NCI-H1930 (cell line): ENCODE measurements at regions not wholly inside any gene's neighbourhood (a gene's known extent, or its start where the extent isn't known, plus 50 kb on each side); places are given as distances from the start of the nearest gene placed in this dataset.

Experiments
- DNase-seq, 2 experiments: peaks; one replicate each; lab custom pipeline; 2025; lab: John Stamatoyannopoulos, UW

DNA sequence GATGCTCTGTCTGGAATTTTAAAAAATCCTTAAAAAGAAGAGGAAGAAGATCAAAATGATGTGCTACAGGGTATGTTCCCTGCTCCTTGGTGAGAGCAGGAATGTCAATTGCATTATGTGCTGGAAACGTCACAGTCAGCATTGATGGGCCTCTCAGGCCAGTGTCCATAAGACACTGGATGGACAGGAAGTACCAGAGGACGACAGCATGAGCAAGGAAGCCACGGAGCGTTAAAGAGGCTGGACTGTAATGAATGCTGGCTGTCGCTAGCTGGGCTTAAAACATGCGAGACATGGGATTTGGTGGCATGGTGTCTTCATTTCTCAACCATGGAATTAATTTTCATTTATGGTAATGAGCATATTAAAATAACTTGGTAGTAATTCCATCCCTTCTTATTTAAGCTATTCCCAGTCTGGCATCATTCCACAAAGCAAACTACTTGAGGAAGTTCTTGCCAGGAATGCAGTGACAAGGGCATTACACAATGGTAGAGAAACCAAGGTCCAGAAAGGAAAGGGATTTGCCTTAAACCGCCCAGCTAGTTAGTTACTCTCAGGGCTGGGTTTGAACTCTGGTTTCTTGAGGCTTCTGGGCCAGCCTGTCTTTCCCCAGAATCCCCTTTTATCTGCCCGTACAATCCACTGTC is 166.6 kb upstream of the SOX4 start:
- no peak for DNase-seq

GRCh38 chr6:21429291-21429690 is 164.3 kb upstream of the SOX4 start:
- no peak for DNase-seq

DNA sequence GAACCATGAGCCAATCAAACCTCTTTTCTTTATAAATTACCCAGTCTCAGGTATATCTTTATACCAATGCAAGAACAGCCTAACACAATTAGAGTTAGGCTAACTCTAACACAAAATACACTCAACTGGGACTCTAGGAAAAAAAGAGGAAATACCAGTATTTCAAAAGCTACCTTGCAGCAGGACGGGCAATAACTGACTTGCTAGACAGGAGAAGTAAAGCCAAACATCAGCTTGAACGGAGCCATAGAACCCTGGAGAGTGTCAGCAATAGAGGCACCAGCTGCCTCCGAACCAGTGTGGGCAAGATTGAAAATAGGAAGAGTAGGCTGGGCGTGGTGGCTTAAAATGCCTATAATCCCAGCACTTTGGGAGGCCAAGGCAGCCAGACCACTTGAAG is 162.0 kb upstream of the SOX4 start:
- no peak for DNase-seq

DNA sequence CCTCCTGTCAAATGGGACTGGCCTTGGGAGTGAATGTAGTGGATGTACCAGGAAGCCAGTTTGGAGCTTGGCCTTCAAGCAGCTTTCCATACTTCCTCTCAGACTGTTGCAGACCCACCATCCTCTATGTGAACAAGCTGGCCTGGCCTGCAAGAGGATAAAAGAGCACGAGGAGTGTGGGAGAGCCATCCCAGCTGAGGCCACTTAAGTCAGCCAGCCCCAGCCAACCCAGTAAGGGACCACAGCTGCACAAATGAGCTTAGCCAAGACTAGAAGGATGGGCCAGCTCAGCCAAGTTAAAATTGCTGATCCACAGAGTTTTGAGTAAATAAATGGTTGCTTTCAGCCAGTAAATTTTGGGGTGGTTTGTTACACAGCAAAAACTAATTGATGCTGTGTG is 156.9 kb upstream of the SOX4 start:
- DNase-seq = no peak

GRCh38 chr6:21437581-21437980 is 156.0 kb upstream of the SOX4 start:
- no peak for DNase-seq

- no peak for DNase-seq
These were observed 155.1 kb upstream of the SOX4 start for GRCh38 chr6:21438237-21438985.

GRCh38 chr6:21438986-21439352 is 154.6 kb upstream of the SOX4 start:
- no peak for DNase-seq

- DNase-seq = no peak
These were observed 152.2 kb upstream of the SOX4 start for GRCh38 chr6:21441386-21441785.

DNA sequence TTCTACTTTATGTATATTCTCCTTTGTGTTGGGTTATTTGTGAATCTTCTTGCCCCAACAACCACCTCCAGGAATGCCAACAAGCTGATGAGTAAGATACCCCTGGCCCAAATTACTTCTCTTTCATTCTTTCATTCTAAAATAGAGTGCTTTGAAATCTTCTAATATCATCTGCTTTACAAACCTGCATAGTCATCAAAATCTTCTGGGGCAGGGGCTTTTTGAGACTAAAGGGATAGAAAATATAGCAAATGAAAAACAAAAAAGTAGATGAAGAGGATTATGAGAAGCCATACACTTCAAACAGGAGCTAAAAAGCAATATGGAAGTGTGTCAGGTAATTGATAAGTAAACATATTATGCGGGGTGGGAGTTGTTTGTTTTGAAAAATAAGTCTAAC is 150.7 kb upstream of the SOX4 start:
- no peak for DNase-seq

- no peak for DNase-seq
These were observed 148.8 kb upstream of the SOX4 start for GRCh38 chr6:21444711-21445260.

- DNase-seq = no peak
These were observed 145.6 kb upstream of the SOX4 start for GRCh38 chr6:21447987-21448386.

DNA sequence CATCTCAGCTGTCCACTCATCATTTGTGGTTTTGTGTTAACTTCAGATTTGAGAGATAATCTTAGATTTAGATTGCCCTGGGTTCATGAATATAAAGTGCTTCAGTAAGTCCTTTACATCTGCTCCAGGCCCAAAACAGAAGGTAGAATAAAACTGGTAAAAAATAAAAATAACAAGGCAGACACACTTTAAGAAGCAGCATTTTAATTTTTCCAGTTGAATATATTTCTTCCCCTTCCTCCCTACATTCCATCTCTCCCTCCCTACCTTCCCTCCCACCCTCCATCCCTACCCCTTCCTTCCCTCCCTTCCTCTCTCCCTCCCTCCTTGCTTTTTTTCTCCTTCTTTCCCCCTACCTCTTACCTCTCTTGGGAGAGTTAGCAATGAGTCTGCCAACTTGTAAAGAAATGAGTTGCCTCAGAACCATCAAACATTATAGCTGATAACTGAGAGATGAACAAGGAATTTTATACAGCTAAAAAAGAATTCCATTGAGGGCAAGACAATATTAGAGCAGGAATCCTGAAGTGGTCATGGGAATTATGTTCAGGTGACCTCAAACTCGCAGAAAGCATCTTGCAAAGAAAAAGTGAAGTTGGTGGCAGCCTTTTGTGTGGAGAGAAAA is 145.0 kb upstream of the SOX4 start:
- no peak for DNase-seq

DNA sequence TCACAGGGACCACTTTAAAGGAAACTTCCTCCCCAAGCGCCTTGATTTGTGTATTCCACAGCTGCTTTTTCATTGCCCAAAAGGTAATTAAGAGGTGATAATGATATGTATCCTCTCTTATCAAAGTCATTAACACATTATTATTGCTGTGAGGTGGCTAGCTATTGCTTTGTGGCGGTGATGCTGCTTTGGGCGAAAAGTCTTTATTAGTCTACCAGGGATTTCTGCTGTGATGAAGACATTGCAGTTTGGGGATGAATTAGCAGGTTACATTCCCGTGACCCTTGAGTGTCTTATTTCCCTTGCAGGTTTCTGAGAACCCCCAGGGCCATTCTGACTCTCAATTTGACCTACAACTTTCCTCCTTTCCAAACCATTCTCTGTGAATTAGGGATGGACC is 143.4 kb upstream of the SOX4 start:
- no peak for DNase-seq

DNA sequence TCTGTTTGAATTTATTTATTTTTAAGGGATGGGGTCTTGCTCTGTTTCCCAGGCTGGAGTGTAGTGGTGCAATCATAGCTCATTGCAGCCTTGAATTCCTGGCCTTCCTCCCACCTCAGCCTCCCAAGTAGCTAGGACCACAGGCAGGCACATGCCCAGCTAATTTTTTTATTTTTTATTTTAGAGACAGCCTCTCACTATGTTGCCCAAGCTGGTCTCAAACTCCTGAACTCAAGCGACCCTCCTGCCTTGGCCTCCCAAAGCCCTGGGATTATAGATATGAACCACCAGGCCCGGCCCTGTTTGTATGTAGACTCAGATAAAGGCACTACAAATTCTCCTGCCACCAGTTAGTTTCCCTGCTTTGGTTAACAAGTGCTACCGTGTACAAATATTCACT is 142.9 kb upstream of the SOX4 start:
- DNase-seq = no peak

DNA sequence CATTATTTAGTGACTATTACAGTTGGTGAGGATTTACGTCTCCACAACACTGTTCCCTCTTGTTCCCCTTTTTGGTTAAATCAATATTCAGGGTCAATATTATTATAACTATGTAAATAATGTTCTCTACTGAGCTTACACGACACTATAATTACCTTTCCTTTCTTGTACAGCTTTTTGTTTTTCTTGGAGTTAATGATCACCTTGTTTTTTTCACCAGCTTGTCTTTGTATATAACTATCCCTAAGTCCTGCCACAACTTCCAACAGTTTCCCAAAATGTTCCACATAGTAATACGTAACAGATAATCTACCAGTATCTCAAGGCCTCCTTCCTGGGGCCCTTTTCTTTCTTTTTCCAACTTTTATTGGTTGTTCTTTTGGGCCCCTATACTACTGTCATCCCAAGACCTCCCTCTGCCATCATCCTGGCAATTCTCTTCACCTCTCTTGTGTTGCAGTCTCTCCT is 142.0 kb upstream of the SOX4 start:
- peak in 1 of 2 experiments; percentile 22 for DNase-seq

- DNase-seq = no peak
These were observed 139.3 kb upstream of the SOX4 start for GRCh38 chr6:21454262-21454661.

DNA sequence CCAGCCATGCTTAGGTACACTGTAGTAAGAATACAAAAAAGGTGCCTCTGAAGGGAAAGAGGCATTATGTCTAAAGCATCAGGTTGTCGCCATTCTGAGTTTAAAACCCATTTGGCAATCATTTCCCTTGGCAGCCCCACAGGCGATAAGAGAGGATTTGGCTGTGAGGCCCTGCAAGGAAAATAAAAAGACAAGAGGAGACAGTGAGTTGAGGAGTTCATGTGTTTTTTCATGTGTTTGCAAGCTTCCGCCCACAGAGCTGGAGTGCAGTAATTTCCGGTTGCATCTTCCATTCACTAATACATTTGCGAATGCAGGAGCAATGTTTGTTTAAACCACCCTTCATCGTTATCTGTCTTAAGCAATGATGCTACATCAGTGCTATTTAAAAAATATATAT is 138.5 kb upstream of the SOX4 start:
- no peak for DNase-seq

DNA sequence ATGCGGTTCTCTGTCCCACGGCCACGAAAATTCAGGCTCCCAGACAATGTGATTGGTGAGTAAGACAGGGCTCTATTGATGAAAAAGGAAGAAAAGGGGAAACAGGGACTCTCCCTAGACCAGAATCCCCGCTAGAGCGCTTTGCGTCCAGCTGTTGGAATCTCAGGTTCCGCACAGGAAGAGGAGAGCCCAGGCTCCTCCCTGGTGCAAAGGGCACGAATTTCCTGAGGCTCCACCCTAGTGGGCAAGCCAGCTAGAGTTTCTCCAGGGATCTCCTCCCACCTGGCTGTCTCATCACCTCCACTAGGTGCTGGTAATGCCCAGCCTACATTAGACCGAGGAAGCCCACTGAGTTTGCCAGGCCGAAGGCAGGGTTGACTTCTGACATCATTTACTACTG is 135.9 kb upstream of the SOX4 start:
- DNase-seq = no peak

DNA sequence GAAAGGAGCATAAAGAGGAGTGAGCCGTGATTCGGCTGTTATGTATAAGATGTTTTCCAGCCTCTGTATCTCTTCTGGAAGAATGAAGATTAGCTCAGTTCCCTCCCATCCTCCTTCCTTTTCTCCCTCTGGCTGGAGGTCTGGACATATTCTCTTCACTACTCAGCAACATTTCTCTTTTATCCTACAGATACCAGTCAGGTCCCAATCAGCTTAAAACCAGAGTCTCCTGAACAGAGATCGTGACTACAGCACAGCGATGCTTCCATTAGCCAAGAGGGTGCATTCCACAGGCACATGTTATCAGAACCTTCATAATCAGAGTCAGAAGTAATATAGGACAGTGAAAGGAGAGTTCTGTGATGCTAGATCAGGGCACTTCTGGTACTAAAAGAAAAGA is 133.9 kb upstream of the SOX4 start:
- no peak for DNase-seq

- DNase-seq = no peak
These were observed 131.6 kb upstream of the SOX4 start for GRCh38 chr6:21461844-21462518.

- no peak for DNase-seq
These were observed 131.1 kb upstream of the SOX4 start for GRCh38 chr6:21462519-21462852.

GRCh38 chr6:21467091-21467490 is 126.5 kb upstream of the SOX4 start:
- DNase-seq = no peak

DNA sequence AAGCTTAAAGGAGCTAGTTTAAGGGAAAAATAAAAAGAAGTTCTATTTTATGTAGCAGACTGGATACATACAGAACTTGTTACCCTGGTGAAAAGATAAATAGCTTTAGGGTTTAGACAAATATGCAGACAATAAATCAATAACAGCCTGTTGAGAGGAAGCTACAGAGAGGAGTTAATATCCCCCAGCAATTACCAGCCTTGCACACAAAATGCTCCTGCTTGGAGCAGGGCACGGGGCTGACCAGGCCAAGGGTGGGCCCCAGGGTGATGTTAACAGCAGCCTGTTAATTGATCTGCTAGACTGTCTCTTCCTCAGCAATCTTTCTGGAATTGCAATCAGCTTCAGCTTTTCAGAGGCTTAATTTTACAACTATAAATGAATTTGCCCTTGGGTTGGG is 125.1 kb upstream of the SOX4 start:
- no peak for DNase-seq
